ENCODE measurements at regions not wholly inside any gene's neighbourhood (a gene's known extent, or its start where the extent isn't known, plus 50 kb on each side); places are given as distances from the start of the nearest gene placed in this dataset.

DNA sequence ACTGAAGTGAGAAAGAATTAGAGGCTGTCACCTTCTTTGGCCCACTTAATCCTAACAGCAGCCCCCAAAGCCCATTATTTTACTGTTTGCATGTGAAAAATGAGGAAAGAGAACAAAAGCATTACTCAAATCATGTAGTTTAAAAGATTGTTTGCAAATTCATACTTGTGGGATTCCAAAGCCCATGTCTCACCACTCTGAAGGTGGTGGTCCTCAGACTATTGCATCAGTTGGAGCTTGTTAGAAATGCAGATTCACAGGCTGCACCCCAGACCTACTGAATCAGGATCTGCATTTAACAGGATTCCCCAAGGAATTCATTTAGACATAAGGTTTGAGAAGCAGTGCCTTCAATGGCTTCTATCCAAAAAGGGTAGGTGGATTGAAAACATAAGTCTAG is 93.7 kb upstream of the PDE1C start:
- no peak for TF ChIP-seq EZH2 (IDR thresholded peaks at IDR 0.05; ENCODE audit: borderline replicate concordance, low read depth, low read length, severe bottlenecking)
- TF ChIP-seq, protein P1, sequence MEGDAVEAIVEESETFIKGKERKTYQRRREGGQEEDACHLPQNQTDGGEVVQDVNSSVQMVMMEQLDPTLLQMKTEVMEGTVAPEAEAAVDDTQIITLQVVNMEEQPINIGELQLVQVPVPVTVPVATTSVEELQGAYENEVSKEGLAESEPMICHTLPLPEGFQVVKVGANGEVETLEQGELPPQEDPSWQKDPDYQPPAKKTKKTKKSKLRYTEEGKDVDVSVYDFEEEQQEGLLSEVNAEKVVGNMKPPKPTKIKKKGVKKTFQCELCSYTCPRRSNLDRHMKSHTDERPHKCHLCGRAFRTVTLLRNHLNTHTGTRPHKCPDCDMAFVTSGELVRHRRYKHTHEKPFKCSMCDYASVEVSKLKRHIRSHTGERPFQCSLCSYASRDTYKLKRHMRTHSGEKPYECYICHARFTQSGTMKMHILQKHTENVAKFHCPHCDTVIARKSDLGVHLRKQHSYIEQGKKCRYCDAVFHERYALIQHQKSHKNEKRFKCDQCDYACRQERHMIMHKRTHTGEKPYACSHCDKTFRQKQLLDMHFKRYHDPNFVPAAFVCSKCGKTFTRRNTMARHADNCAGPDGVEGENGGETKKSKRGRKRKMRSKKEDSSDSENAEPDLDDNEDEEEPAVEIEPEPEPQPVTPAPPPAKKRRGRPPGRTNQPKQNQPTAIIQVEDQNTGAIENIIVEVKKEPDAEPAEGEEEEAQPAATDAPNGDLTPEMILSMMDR (IDR thresholded peaks at IDR 0.05; ENCODE audit: borderline replicate concordance, extremely low read depth, low read length, poor library complexity, severe bottlenecking), result no peak

Data from DND-41 (cell line).